HG02763 (cell line): ENCODE measurements at regions not wholly inside any gene's neighbourhood (a gene's known extent, or its start where the extent isn't known, plus 50 kb on each side); places are given as distances from the start of the nearest gene placed in this dataset.
"Not testable (repeated sequence)": the region's sequence is repeated elsewhere in the genome, so short reads cannot be mapped to it uniquely, and the experiment has no call there.

Experiments
- ATAC-seq: cut with Tn5 transposase; IDR thresholded peaks from one replicate; pipeline ENCODE4 v1.9.1; 2021; ENCODE audit warnings: mild to moderate bottlenecking, moderate library complexity; ENCODE audit not compliant: unreplicated experiment

GRCh38 chr4:97134456-97134855 lies 1008.8 kb downstream of the STPG2 start:
- ATAC-seq = no peak

- ATAC-seq = no peak
These were observed 1003.5 kb downstream of the STPG2 start for GRCh38 chr4:97139791-97140190.

DNA sequence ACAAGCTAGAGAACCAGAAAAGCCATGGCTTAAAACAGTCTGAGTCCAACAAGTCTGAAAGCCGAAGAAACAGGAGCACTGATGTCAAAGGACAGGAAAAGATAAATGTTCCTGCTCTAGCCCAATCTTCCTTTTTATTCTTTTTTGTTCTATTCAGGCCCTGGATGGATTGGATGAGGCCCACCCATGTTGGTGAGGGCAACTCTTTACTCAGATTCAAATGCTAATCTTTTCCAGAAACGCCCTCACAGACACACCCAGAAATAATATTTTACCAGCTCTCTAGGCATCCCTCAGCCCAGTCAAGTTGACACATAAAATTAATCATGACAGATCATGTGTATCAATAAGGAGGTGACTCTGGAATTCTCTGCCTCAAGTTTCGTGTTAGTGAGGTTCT lies 1002.7 kb downstream of the STPG2 start:
- ATAC-seq = no peak

GRCh38 chr4:97141332-97141731 lies 1001.9 kb downstream of the STPG2 start:
- ATAC-seq = not testable (repeated sequence)

DNA sequence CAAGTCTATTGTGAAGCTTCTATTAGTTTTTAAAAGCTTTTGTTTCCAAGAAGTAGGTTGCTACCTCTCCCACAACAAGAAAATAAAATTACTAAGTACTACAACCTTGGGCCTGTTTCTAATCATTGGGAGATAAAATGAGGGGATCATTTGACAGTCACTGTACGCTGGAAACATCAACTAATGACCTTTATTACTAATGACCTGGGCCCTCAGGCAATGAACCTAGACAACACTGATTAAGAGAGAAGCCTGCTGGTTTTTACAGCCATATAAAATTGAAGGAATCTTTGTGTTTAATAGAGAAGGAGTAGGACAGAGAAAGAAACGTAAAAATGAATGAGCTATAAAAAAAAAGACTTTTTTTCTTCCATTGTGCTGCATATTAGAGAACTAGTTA lies 1000.9 kb downstream of the STPG2 start:
- no peak for ATAC-seq

DNA sequence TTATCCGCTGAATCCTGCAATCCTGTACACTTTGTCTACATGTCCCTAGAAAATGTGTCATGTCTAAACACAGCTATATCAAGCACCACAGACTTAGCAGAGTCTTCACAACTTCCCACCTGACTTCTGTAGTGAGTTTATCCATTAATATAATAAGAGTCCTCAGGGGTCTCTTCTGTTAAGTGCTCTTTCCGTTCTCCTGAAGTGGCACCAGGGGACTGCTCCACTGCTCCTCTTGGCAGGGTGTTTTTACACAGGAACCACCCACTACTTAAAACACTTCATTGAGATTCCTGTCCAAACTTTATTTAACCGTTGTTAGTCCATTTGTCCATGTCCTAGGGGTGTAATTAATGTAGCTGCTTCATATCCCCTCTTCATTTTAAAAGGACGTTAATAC lies 1000.4 kb downstream of the STPG2 start:
- ATAC-seq = no peak

DNA sequence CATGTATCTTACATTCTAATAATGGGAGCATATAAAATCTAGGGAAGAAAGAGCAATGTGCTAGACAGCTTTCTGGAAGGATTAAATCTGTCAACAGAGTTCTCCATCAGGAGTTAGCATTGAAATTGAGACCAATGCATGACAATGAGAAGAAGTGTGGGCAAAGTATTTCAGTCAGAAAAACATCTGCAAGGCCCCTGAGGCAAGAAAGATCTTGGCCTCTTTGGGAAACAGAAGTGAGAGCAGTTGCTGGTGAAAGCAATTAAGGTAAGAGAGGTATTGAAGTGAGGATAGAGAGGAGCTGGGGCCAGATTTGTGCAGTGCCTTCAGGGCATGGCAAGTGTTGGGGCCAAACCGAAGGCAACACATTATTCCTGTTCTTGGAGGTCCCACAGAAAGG lies 999.1 kb downstream of the STPG2 start:
- no peak for ATAC-seq

DNA sequence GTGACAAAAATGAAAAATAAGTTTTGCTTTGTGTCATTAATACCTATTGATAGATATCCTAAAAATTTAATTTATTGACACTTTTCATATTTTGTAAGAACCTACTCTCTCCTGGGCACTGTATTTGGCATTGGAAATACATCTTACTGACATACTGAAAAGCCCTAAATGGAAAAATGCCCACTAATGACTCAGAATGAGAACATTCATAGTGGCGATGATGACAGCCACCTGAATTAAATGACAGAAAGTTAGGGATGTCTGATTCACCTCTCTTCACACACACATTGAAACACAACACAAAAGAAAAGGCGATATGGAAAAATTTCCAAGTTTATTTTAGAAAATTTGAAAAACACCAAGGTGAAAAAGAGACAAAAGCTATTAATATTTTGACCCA lies 992.3 kb downstream of the STPG2 start:
- no peak for ATAC-seq

- ATAC-seq = no peak
These were observed 991.1 kb downstream of the STPG2 start for GRCh38 chr4:97152149-97152548.

DNA sequence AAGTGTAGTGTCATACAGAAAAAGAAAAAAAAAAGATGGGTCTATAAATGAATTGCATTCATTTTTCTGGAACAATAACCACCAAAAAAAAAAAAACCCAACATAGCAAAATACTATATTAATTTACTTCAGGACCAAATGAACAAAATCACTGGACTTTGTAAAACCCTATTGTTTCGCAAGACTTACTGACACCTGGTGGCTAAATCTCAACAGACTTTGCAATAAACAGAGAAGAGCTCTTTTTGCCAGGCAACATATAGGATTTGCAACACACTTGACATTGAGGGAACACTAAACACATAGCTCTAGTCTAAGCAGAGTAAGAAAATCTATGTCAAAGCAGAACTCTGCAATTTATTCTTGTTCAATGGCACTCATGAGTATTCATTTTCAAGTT lies 990.2 kb downstream of the STPG2 start:
- ATAC-seq = no peak

DNA sequence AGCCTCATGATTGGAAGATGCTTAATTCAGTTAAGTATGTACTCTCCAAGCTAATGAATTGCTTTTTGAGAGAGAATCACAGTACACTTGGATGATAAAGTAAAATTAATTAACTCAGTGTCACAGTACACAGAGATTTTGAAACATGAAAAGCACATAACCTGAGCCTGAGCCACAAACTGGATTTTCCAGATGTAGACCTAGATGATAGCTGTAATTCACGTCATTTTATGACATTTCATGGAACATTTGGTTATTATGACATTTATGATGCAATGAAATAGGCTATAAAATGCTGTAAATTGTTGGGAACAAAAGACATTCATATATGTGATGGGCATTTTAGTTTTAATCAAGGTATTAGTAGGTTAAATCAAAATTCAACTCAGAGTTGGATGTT lies 983.7 kb downstream of the STPG2 start:
- no peak for ATAC-seq

GRCh38 chr4:97185233-97185632 lies 958.0 kb downstream of the STPG2 start:
- ATAC-seq = no peak

- no peak for ATAC-seq
These were observed 946.2 kb downstream of the STPG2 start for GRCh38 chr4:97197106-97197505.

GRCh38 chr4:97208749-97209148 lies 934.5 kb downstream of the STPG2 start:
- ATAC-seq = no peak

- no peak for ATAC-seq
These were observed 927.8 kb downstream of the STPG2 start for GRCh38 chr4:97215409-97215941.

- ATAC-seq = no peak
These were observed 927.2 kb downstream of the STPG2 start for GRCh38 chr4:97216046-97216445.

DNA sequence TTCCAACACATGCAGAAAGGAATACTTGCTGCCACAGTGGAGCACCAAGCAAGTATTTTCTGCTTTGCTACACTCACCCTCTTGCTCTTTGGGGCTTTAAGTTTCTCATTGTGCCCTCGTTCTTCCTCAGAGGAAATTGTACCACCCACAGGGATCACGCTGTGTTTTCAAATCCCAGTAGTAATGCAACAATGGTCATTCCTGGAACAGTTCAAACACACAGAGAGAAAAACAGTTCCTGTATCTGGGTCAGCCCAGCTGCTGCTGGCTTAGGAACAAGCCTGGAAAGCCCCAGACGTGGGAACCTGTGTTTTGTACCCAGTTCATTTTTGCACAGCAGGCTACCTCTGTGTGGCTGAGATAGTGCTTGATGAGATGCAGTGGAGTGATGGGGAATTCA lies 907.8 kb downstream of the STPG2 start:
- no peak for ATAC-seq

- no peak for ATAC-seq
These were observed 904.2 kb downstream of the STPG2 start for GRCh38 chr4:97238956-97239666.

- no peak for ATAC-seq
These were observed 903.6 kb downstream of the STPG2 start for GRCh38 chr4:97239667-97239997.

- no peak for ATAC-seq
These were observed 890.6 kb downstream of the STPG2 start for GRCh38 chr4:97252615-97253154.

DNA sequence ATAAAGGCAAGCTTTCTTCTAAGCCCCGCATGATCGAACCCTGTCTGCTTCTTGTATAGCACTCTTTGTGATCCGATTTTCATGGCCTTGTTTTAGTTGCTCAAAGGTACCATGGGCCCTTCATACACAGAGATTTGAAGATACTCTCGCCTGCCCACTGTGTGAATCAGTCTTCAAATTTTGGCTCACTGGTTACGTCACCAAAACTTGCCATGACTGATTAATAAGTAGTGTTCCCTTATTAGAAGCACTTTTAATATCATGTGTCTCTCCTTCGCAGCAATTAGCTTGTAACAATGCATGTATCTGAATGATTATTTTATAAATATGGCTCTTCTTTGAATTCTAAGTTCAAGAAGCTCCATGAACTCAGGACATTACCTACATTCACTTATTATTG lies 880.5 kb downstream of the STPG2 start:
- ATAC-seq = no peak

DNA sequence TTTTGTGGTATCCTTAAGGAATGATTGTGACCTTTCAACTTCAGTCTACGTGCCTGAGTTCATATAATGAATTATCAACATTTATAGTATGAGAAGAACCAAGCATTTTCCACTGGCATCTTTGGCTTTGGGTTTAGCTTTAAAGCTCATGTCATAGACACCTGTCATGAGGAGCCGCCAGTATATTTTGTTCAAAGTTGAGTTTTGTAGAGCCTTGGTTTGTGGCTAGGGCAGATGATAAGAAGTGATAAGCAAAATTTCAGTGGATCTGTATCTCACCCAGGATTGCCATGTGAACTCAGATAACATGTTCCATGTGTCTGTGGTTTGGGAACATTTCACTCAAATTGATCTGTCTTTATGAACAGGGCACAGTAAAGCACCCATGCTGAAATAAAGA lies 873.2 kb downstream of the STPG2 start:
- ATAC-seq = no peak

DNA sequence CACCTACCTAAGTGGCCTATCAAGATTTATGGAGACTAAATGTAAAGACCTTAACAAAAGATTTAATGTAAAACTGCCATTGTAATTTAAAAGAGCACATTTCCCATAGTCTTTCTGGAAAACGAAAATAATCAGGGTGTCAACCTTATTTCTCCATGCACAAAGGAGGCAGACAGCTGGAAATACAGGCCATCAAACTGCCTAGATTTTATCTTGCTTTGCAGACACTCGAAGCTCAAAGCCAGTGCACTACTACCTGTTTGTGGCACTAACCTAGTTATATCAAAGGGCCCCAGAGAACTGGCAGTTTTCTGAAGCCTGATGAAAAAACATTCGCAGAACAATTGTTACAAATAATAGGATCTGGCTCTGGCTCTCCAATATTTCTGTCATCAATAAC lies 863.9 kb downstream of the STPG2 start:
- no peak for ATAC-seq
